ENCODE measurements at regions not wholly inside any gene's neighbourhood (a gene's known extent, or its start where the extent isn't known, plus 50 kb on each side); places are given as distances from the start of the nearest gene placed in this dataset.

- TF ChIP-seq, protein P1, sequence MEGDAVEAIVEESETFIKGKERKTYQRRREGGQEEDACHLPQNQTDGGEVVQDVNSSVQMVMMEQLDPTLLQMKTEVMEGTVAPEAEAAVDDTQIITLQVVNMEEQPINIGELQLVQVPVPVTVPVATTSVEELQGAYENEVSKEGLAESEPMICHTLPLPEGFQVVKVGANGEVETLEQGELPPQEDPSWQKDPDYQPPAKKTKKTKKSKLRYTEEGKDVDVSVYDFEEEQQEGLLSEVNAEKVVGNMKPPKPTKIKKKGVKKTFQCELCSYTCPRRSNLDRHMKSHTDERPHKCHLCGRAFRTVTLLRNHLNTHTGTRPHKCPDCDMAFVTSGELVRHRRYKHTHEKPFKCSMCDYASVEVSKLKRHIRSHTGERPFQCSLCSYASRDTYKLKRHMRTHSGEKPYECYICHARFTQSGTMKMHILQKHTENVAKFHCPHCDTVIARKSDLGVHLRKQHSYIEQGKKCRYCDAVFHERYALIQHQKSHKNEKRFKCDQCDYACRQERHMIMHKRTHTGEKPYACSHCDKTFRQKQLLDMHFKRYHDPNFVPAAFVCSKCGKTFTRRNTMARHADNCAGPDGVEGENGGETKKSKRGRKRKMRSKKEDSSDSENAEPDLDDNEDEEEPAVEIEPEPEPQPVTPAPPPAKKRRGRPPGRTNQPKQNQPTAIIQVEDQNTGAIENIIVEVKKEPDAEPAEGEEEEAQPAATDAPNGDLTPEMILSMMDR (IDR thresholded peaks at IDR 0.05 in 4 of 5, conservative IDR thresholded peaks at IDR 0.05 in 1 of 5): no peak
- no peak for TF ChIP-seq POLR2A (IDR thresholded peaks at IDR 0.05)
Observed at GRCh38 chr4:136438645-136439044, 1093.6 kb downstream of the PCDH18 start.
